ENCODE measurements at regions not wholly inside any gene's neighbourhood (a gene's known extent, or its start where the extent isn't known, plus 50 kb on each side); places are given as distances from the start of the nearest gene placed in this dataset.

DNA sequence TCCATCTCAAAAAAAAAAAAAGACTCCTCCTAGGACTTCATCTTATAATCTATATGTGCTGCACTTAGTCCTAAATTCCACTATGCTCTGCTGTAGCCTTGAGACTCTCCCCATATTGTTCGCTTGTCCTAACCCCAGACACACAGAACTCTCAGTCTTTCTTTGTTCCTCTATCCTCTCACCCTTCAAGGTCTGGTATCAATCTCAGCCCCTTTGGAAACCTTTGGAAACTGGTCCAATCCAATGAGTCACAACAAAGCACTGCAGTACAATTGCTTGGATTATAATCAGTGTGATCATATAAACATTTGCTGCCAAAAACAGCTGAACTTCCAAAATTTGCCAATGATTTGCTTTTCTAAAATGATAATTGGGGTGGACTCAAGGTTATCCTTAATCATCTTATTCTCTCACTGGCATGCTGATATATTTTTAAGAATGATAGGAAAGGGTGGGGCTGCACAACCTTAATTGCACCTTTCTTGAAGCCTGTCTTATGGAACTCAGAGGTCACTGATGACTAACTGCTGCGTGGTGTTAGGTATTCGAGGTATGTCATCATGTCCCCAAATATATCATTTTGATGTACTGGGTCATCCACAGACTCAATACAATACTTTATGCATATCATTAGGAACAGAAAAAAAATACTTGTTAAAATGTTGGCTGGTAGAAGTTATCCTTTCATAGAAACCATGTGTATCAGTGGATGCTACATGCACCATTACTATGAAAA lies 756.7 kb downstream of the NR2F2 start:
- DNase-seq (ENCODE audit: low read depth in 2 of 2) = no peak

DNA sequence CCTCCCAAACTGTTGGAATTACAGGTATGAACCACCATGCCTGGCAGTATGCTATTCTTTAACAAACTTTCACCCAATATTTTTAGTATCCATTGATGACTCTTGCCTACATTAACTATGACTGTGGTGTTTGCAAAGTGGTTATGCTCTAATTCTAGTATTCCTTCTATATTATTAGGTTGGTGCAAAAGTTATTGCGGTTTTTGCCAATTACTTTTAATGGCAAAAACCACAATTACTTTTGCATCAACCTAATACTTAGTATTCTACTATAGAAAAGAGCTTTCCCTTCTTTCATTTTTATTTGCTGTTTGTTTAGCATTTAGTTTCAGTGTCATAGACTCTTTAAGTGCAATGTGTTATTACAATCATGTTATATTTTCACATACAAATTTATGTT lies 760.6 kb downstream of the NR2F2 start:
- DNase-seq (ENCODE audit: low read depth in 2 of 2) = no peak

DNA sequence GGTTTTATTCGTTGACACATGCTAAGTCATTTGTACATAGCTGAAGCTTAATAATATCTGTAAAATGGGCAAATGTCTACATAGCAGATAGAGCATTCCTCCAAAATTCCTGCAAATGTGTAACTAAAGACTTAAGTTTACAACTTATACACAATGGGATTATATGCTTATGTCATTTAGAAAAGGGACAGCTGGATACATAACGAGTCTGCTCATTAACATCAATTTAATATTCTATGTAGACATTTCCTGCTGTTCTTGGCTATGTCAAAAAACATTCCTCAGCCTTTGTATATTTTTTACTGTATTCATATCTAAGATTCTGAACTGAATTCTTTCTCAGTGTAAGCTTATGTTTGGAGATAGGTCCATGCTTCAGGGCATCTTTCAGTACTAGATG lies 762.2 kb downstream of the NR2F2 start:
- no peak for DNase-seq (ENCODE audit: low read depth in 2 of 2)

DNA sequence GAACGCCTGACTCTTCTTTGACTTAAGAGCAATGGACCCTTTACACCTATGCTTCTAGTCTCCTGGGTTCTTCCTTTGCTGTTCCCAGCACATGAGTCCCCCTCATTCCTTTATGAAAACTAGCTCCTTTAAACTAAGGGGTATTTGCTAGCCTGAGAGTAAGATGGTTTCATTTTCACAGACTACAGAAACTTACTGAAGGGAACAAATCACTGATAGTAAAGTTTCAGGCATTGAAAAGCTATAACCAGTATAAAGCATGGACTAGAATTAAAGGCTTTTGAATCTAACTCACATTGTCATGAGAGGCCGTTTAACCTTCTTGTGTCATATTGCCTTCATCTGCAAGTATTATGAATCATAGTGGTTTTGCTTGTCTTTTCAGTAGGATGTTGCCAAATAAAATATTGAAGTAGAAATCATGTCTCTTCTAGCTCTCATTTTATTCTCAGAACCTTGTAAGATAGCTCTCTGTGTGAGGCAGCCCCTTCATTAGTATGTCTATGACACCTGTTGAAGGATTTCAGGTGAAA lies 765.9 kb downstream of the NR2F2 start:
- no peak for DNase-seq (ENCODE audit: low read depth in 2 of 2)

DNA sequence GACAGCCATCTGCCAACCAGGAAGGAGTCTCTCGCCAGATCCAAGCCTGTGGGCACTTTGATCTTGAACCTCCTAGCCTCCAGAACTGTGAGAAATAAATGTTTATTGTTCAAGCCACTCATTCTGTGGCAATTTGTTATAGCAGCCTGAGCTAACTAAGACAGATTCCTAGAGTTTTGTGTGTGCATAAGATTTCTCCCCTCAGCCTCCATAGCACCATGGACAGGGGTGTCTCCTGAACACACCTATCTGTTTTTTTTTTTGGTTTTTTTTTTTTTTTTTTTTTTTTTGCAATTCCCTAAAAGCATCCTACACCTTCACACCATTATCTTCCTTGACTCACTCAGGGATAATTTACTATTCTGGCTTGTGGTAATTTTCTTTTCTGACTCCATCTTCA lies 768.5 kb downstream of the NR2F2 start:
- no peak for DNase-seq (ENCODE audit: low read depth in 2 of 2)

DNA sequence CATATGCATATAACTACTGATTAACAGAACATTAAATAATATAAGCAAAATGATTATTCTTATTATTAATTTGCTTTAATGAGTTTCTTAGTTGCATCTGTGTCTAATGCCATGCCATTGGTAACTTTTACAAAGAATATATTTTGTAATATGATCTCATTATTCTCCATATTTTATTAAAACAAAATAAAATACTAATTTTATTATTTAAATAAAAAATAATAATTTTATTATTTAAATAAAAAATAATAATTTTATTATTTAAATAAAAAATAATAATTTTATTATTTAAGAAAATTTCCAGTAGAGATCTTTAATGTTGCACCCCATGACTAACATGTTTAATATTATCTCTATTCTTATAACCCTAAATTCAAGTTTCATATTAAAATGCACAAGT lies 771.1 kb downstream of the NR2F2 start:
- no peak for DNase-seq (ENCODE audit: low read depth in 2 of 2)

DNA sequence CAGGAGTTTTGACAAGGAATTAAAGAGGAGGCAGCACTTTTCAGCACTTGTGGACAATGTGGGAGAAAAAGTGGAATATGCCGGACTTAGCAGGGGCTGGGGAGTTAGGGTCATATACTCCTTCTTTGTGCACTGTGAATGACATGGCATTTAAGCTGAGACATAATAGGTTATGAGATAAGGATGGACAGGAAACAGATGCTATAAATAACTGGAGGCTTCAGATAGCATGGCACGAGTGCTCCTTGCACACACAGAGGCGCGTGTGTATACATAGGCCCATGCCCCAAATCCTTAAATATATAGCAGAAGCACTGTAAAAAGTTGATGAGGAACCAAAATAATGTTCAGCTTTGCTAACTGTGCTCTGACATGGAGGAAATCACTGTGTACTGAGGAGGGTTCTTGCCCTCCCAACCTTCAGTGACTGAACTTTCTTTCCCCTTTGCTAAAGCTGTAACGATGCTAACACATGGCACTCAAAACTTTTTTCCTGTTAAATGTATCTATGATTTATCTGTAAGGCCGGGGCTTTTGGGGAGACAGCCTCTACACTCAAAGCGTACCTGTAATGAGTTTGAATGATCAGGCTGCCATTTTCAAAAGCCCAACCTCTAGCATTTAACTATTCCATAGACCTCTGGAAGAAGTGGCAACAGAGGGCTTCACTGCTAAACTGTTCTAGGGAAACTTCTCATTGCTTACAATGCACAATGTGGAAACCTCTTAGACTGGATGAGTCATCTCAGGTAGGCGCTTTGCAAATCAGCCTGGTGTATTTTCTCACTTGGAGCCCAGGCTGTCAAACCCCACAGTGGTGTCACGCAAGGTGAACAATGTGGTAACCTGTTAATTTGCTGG lies 784.6 kb downstream of the NR2F2 start:
- no peak for DNase-seq (ENCODE audit: low read depth in 2 of 2)

DNA sequence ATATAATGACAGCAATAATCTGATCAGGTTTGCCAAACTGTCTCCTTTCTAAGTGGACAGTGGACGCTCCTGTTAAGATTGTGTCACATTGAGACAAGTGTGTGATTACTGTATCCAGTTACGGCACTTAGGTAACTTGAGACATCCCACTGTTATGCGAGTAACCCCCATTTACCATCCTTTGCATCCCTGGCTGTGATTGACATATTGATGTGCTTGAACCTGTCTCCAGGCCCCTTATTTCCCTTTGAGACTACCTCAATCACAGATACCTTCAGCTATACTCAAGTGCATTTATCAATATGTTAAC lies 785.2 kb downstream of the NR2F2 start:
- DNase-seq (ENCODE audit: low read depth in 2 of 2) = no peak

DNA sequence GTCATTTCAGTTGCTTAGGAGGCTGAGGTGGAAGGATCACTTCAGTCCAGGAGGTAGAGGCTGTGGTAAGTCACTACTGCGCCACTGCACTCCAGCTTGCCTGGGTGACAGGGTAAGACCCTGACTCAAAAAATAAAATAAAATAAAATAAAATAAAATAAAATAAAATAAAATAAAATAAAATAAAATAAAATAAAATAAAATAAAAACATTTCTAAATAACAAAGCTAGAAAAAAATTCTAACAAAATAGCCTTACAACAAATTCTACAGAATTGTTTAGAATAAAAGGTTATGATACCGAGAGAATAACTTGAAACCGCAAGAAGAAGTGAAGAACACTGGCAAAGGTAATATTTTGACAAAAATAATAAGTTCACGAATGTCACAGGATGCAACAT lies 794.3 kb downstream of the NR2F2 start:
- DNase-seq (ENCODE audit: low read depth in 2 of 2) = no peak

DNA sequence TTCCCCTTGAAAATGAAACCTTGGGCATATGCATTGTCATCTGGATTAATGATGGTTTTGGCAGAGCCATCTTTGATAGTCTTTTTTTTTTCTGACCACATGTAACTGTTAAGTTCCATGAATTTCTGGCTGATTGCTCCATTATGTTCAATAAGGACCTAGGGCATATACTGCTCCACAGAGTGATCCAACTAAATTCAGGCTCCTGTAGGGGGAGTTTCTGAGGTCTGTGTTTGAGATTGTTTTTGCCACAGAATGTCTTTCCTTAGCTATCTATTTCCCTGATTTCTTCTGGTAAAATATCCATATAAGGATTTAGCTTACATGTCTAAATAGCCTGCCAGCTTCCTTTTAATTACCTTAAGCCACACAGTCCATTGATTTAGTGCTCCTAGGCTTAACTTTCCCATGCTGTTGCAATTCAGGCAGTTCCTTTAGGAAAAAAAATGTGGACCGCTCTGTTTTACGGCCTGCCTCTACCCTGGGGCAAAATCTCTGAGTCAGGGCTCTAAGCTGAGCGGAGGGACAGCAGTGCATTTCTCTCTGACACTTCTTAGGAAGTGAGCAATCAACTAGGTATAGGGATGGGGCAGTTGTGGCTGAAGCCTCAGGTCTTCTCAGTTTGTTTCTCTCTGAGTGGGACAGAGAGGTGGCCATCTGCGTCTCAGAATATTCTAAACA lies 796.2 kb downstream of the NR2F2 start:
- DNase-seq (ENCODE audit: low read depth in 2 of 2) = no peak

DNA sequence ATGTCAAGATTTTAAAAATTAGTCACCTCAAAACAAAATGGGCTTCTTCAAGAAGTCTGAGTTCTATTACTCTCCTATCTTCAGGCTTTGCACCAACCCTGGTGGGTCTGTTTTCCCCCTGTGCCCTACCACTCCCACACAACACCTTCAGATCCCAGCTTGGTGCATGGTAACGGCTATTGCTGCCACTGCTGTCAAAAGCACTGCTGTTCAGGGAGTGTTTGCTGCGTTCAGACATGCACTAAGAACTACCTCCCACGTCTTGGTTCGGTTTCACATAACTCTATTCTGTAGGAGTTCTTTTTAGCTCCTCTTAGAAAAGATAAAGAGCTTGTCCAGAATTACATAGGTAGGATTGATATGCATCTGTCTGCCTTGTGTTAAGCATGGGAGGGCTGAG lies 799.2 kb downstream of the NR2F2 start:
- no peak for DNase-seq (ENCODE audit: low read depth in 2 of 2)

DNA sequence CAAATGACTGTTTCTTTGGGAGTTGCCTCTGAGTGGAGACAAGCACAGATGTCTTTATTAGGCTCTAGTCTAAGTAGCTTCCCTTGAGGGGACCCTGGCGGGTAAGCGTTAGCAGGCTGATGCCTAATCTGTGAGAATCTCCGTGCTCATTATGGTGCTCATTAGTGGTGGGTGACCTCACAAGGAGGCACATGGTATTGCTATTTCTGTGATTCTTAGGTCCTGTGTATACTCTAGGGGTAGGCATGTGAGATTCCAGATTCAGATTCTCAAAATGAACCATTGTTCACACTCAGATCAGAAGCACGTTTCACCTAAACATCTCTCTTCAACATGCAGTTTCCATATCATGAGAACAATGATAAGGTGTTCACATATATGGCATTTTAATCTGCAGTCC lies 809.7 kb downstream of the NR2F2 start:
- no peak for DNase-seq (ENCODE audit: low read depth in 2 of 2)

DNA sequence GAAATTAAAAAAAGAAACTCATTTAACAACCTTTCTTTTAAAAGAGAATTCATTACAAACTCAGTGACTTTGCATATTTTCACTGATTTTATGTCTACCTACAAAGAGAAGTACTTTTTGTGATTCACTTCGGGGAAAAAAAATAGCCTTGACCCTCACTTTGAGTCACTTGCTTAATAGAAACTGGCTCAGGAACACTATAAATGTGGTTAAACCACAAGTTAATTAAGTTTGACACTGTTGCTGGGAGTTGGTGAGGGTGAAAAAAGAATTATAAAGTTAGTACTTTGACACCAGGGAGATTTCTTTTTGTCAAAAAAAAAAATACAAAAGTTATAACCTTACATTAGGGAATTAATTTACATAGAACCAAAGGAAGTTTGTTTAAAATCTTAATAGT lies 810.9 kb downstream of the NR2F2 start:
- no peak for DNase-seq (ENCODE audit: low read depth in 2 of 2)

DNA sequence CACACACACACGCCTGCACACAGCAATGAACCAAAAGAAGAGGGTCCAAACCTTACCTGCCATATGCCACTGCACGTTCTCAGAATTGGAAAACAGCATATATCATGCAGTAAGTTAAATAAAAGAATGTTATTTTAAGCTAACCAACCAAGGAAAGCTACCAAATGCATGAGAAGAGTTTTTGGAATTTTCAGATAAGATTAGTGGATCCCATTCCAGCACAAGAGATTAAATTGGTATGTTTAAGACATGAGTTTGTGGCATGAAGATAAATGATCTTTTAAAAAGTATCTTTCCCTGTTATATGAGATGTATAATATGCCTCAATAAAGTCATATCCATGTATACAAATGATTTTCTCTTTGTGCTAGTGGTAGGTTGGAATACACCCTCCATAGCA lies 811.4 kb downstream of the NR2F2 start:
- no peak for DNase-seq (ENCODE audit: low read depth in 2 of 2)

DNA sequence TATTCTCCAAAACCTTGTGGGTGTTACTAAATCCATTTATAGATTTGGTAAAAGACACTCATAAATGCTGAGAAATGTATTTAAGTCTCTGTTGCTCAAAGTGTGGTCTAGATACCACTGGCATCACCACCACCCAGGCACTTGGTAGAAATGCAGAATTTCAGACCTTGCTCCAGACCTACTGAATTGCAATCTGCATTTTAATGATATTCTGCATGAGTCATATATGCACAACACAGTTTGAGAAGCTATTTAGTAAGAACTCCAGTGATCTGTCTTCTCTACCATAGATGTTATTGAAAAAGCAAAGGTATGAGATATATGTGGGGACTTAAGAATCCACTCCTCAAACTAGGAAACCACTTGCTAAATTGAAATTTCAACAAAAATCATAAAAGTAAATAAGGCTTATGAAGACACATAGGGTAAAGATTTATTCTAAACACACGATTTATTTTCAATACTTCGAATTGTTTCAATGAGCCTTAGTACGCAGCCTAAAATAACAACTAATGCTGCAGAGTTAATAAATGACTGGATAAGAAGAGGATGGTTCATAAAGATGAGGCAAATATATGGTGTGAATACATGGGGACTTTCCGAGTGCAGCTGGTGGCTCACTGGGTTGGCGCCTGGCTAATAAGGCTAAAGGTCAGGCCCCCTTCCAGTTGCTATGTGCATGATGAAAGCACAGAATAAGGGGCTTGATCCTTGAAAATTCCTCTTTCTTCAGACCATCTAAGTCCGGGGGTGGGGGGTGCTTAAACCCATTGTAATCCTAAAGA lies 813.3 kb downstream of the NR2F2 start:
- DNase-seq (ENCODE audit: low read depth in 2 of 2) = no peak

DNA sequence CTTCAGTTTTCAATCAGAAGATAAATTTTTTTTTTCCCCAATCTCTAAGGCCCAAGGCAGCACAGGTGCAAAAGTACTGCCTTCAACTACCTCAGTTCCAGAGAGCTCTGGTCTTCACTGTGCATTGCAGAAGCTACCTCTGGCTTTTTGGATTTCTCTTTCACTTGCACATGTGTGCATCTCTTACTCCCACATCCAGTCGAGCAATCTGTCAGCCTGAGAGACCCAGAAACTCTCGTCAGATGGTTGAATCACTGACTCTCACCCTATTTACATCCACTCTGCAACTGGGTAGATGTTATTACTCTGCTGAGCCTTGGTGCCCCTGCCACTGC lies 813.8 kb downstream of the NR2F2 start:
- DNase-seq (ENCODE audit: low read depth in 2 of 2) = no peak

DNA sequence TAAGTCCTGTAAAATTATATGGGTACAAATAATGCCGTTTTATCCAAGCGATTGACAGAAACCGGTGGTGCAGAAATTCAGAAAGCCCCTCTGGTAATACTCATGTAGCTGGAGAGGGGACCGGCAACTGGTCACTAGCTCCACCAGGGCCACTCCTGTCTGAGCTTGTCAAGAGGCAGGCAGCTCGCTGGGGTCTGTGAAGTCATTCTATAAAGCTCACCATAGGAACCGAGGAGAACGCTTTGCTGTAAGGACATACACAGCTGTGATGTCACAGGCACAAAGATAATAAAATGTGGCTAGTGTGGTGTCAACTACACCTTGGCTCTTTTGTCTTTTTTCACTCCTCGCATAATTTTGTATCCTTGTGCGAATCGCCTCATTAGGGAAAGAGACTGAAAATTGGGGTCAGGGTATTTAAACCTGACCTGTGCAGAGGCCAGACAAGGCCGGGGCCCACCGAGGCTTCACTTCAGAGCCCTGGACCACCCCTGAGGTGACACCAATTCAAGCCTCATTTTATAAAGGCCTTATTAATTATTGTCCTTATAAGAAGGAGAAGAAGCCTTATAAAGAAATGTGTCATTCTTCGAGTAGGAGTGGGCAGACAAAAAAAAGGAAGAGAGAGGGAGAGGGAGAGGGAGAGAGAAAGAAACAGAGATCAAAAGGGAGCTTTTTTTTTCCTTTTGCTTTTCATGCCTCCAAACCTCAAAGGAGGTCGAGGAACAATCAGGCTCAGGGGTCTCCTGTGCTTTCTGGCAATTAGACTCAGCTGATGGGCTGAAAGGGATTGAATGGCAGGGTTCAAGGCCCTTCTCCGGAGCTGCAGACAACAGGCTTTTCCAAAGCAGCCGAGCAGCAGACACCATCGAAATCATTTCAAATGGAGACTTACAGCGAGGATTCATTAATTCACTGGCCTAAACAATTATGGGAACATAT lies 813.3 kb upstream of the ARRDC4 start:
- no peak for DNase-seq (ENCODE audit: low read depth in 2 of 2)

DNA sequence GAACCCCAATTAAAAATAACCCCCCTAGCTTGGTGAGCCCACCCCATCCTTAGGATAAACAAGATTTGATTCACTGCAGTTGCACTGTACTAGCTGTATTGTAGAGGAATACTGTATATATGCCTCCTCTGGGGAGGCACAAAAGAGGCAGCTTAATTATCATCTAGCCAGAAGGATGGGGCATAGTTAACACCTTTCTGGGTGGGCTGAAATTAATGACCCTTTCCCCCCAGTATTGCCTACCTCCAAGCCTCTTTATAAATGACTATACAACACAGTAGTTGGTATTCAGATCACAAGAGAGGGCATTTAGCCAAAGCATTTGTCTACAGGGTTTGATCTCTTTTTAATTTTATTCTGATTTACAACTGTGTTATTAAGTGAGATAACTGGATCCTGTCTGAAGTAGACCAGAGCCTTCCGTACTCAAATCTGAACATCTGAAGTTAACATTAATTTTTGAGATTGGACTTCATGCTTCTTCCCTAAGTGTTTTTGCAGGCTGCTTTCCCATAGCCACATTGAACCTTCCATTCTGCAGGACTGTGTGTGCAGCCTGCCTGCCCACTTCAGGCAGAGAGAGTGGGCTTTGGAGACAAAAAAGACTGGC lies 807.0 kb upstream of the ARRDC4 start:
- DNase-seq (ENCODE audit: low read depth in 2 of 2) = no peak

DNA sequence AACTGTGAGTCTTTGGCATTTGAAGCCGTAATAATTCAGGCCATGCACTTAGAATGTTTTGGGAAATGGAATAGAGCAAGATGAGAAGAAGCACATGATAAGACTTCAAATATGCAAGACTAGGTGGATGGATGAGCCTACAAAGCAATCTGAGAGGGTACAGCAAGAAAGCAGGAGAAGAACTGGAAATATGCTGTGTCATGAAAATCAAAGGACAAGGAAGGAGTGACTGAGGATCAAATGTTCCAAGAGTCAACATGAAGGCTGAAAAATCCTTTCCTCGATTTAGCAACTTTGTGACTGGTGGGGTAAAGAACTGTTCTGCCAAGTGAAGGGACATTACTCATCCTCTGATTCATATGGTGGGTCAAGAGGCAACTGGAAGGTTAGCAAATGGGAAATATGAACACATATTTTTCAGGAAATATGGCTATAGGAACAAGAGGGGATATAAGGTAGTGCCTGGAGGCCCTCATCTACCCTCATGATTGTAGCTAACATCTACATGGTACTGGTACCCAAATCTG lies 803.7 kb upstream of the ARRDC4 start:
- DNase-seq (ENCODE audit: low read depth in 2 of 2) = no peak

DNA sequence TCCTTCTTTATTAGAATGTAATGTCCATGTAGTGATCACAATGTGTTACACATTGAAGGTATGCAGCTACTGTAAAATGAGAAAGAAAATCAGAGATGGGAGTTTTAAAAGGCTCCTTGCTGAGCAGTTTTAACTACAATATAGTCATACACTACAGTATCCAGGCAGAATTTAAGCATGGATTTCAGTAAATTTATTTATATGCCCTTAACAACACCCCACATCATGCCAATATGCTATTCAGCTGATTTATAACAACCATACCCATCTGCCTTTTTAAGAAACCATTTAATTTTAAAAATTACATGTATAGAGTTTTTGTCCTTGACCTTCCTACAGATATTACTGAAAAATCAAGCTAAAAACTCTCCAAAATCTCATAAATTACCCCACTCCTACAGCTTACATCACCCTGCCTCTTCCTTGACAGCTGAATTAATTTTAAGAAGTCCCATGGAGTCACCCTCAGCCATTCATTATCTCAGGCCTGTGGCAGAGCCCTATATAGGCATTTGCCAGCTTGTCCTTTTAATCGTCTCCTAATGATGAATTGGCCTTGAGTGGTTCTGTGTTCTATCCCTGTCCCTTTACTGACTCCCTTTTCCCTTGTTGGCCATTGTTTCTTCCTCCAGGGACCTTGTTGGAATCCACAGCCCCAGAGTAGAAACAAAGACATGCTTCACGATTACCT lies 797.6 kb upstream of the ARRDC4 start:
- no peak for DNase-seq (ENCODE audit: low read depth in 2 of 2)
